ENCODE measurements at regions not wholly inside any gene's neighbourhood (a gene's known extent, or its start where the extent isn't known, plus 50 kb on each side); places are given as distances from the start of the nearest gene placed in this dataset.

- H3K4me3 Mint-ChIP-seq: no peak overlapping the region
Observed at GRCh38 chr3:176927280-176927679, 270.0 kb downstream of the TBL1XR1 start.

More at GRCh38 chr3:176927280-176927679, 270.0 kb downstream of the TBL1XR1 start:
- Mint-ChIP-seq H3K9me3 (peaks cover 0 to 3% of the 10 kb centered on the region in 2 experiments; a peak in 3 of 5 replicates), H3K27ac (no peak overlapping the region; a peak in 1 of 7 replicates), H3K4me1 (no peaks in the 10 kb centered on the region), H3K36me3 (ENCODE audit: insufficient read depth in 1 of 3, low read depth in 3 of 3) (peaks cover 0 to 2% (median 1%) of the 10 kb centered on the region in 3 experiments; a peak in 1 of 7 replicates), H3K27me3 (ENCODE audit: low read depth) (no peaks in the 10 kb centered on the region)
- no peaks in the 10 kb centered on the region for H3K79me2 ChIP-seq (ENCODE audit: insufficient read depth, low read length)
- no peaks in the 10 kb centered on the region for H3K23me2 ChIP-seq (ENCODE audit: insufficient read length, low read depth, low read length, poor library complexity, severe bottlenecking)
- H4K5ac ChIP-seq (ENCODE audit: insufficient read length, low read depth, low read length): no peak overlapping the region
- H4K91ac ChIP-seq (ENCODE audit: insufficient read length, low read depth, low read length): no peak overlapping the region
- H3K4ac ChIP-seq (ENCODE audit: low read depth, low read length): no peak overlapping the region
- no peak overlapping the region for H2BK5ac ChIP-seq (ENCODE audit: insufficient read length, low read length)
- no peaks in the 10 kb centered on the region for H4K20me1 ChIP-seq (ENCODE audit: control insufficient read depth, insufficient read depth, insufficient read length)
- no peak overlapping the region for H3K23ac ChIP-seq (ENCODE audit: insufficient read length, low read depth, low read length)
- no peak overlapping the region for H2BK12ac ChIP-seq (ENCODE audit: insufficient read length, low read depth, low read length)
- WGBS (ENCODE audit: extremely low coverage, insufficient read length, low lambda C conversion rate): 100% methylated on average over 1 of the region's 3 CpGs
- H3K18ac ChIP-seq (ENCODE audit: insufficient read length, low read depth, low read length): no peak overlapping the region
- no peak overlapping the region for H3T11ph ChIP-seq (ENCODE audit: low read length)
- no peaks in the 10 kb centered on the region for H3K9me3 ChIP-seq (ENCODE audit: control insufficient read depth, low read depth, low read length)
- no peaks in the 10 kb centered on the region for H3K4me1 ChIP-seq (ENCODE audit: insufficient read depth, low read length)
- no peaks in the 10 kb centered on the region for H3K79me1 ChIP-seq (ENCODE audit: insufficient read depth, low read depth, low read length, poor library complexity, severe bottlenecking)
- no peak overlapping the region for H2AFZ ChIP-seq (ENCODE audit: low read length)
- H2BK20ac ChIP-seq (ENCODE audit: low read depth, low read length, poor library complexity, severe bottlenecking): no peak overlapping the region
- no peak for DNase-seq
- H2BK15ac ChIP-seq (ENCODE audit: low read depth, low read length): no peak overlapping the region
- TF ChIP-seq CTCF (conservative IDR thresholded peaks at IDR 0.05): no peak
- H3K27ac ChIP-seq (ENCODE audit: insufficient read length, low read depth, low read length): no peak overlapping the region
- H3K56ac ChIP-seq (ENCODE audit: insufficient read length, low read depth, low read length): no peak overlapping the region
- H3K4me2 ChIP-seq (ENCODE audit: insufficient read depth, insufficient read length, low read length): no peak overlapping the region
- H2AK5ac ChIP-seq (ENCODE audit: insufficient read length, low read length): no peak overlapping the region
- H3K14ac ChIP-seq (ENCODE audit: insufficient read depth, low read length): no peak overlapping the region
- no peak overlapping the region for H3K9ac ChIP-seq (ENCODE audit: extremely low read depth, insufficient read length, low read length)
- no peak overlapping the region for H4K8ac ChIP-seq (replicated peaks; ENCODE audit: insufficient read length, low read depth, low read length)
- H3K27me3 ChIP-seq (ENCODE audit: insufficient read depth, low read length): no peaks in the 10 kb centered on the region
- no peak overlapping the region for H2BK120ac ChIP-seq (ENCODE audit: low read depth, low read length, poor library complexity, severe bottlenecking)

Data from H9 (cell line).